Ishikawa (cell line): ENCODE measurements at regions not wholly inside any gene's neighbourhood (a gene's known extent, or its start where the extent isn't known, plus 50 kb on each side); places are given as distances from the start of the nearest gene placed in this dataset.

Source experiments
- CEBPB ChIP-seq: IDR thresholded peaks from 2 replicates; pipeline ENCODE4 v1.6.1; 2012
- CREB1 ChIP-seq: IDR thresholded peaks from 2 replicates; pipeline ENCODE4 v1.6.1; 2012; ENCODE audit warnings: low read depth
- EGR1 ChIP-seq: IDR thresholded peaks from 2 replicates; pipeline ENCODE4 v1.6.1; 2012
- EP300 ChIP-seq: IDR thresholded peaks from 2 replicates; pipeline ENCODE4 v1.6.1; 2012; ENCODE audit warnings: borderline replicate concordance
- FOXM1 ChIP-seq: IDR thresholded peaks from 2 replicates; pipeline ENCODE4 v1.6.1; 2012; ENCODE audit warnings: low read depth, borderline replicate concordance
- MAX ChIP-seq: IDR thresholded peaks from 2 replicates; pipeline ENCODE4 v1.6.1; 2012
- NFIC ChIP-seq: IDR thresholded peaks from 2 replicates; pipeline ENCODE4 v1.6.1; 2012
- RAD21 ChIP-seq: IDR thresholded peaks from 2 replicates; pipeline ENCODE4 v1.6.1; 2012; ENCODE audit warnings: low read depth
- REST ChIP-seq: IDR thresholded peaks from 2 replicates; pipeline ENCODE4 v1.6.1; 2012; ENCODE audit warnings: low read depth, mild to moderate bottlenecking
- TAF1 ChIP-seq: IDR thresholded peaks from 2 replicates; pipeline ENCODE4 v1.6.1; 2012; ENCODE audit warnings: low read depth, mild to moderate bottlenecking
- TCF12 ChIP-seq: IDR thresholded peaks from 2 replicates; pipeline ENCODE4 v1.6.1; 2012; ENCODE audit warnings: low read depth
- TEAD4 ChIP-seq: IDR thresholded peaks from 2 replicates; pipeline ENCODE4 v1.6.1; 2012
- USF1 ChIP-seq: IDR thresholded peaks from 2 replicates; pipeline ENCODE4 v1.6.1; 2012
- YY1 ChIP-seq: IDR thresholded peaks from 2 replicates; pipeline ENCODE4 v1.6.1; 2012; ENCODE audit warnings: low read depth
- ZBTB7A ChIP-seq: IDR thresholded peaks from 2 replicates; pipeline ENCODE4 v1.6.1; 2012; ENCODE audit warnings: low read depth

- TF ChIP-seq MAX: no peak
- no peak for TF ChIP-seq CREB1
- no peak for TF ChIP-seq REST
- no peak for TF ChIP-seq RAD21
- TF ChIP-seq USF1: no peak
- TF ChIP-seq TEAD4: no peak
- TF ChIP-seq FOXM1: no peak
- TF ChIP-seq NFIC: no peak
- TF ChIP-seq EP300: no peak
Measured at GRCh38 chr5:145673786-145674185, 161.4 kb downstream of the PRELID2 start.

GRCh38 chr5:145668714-145669113 lies 166.4 kb downstream of the PRELID2 start:
- TF ChIP-seq EP300 (no peak), TCF12 (no peak), NFIC (no peak), MAX (no peak), YY1 (no peak), TEAD4 (no peak), ZBTB7A (no peak), RAD21 (no peak), REST (no peak), CEBPB (no peak), TAF1 (no peak), CREB1 (no peak), FOXM1 (no peak), USF1 (no peak), EGR1 (no peak)

GRCh38 chr5:145667742-145668141 lies 167.4 kb downstream of the PRELID2 start:
- no peak for TF ChIP-seq NFIC
- TF ChIP-seq TAF1: no peak
- TF ChIP-seq USF1: no peak

GRCh38 chr5:145666591-145666990 lies 168.6 kb downstream of the PRELID2 start:
- TF ChIP-seq RAD21 (no peak), MAX (no peak), TAF1 (no peak), FOXM1 (no peak), ZBTB7A (no peak), CEBPB (no peak), CREB1 (no peak), TEAD4 (no peak), EGR1 (no peak), YY1 (no peak), USF1 (no peak), NFIC (no peak), REST (no peak), TCF12 (no peak), EP300 (no peak)
